Prostate gland (tissue), 2 donors: ENCODE measurements at regions not wholly inside any gene's neighbourhood (a gene's known extent, or its start where the extent isn't known, plus 50 kb on each side); places are given as distances from the start of the nearest gene placed in this dataset.
A peak's percentile ranks its signal among the peaks of the same experiment; 100 is the strongest.

Experiments used
- DNase-seq: peaks from one replicate; pipeline ENCODE4 v3.0.0-alpha.2; 2019; ENCODE audit warnings: low spot score
- H3K27ac ChIP-seq, 2 donors: fragments of 200-600 bp; sonication (generic); 2 replicates each; pipeline ENCODE4 v1.5.1; 2017 to 2019
- H3K27me3 ChIP-seq: fragments of 200-600 bp; sonication (generic); replicated peaks from 2 replicates; pipeline ENCODE4 v1.5.1; 2019; ENCODE audit not compliant: insufficient read depth
- H3K36me3 ChIP-seq, 2 donors: fragments of 200-600 bp; sonication (generic); 1 replicate in 1 of 2; 2 replicates in 1 of 2; pipeline versions ENCODE4 v1.5.1 to v1.8.1; 2017 to 2019
- H3K4me1 ChIP-seq: fragments of 200-600 bp; sonication (generic); replicated peaks from 2 replicates; pipeline ENCODE4 v1.5.1; 2019
- H3K4me3 ChIP-seq, 2 donors: fragments of 200-600 bp; sonication (generic); 2 replicates each; pipeline ENCODE4 v1.5.1; 2017 to 2019
- H3K9me3 ChIP-seq: fragments of 200-600 bp; sonication (generic); 2 replicates; pipeline ENCODE4 v1.5.1; 2017
- POLR2A ChIP-seq: fragments of 450-650 bp; IDR thresholded peaks from one replicate; pipeline ENCODE4 v1.6.1; 2016; ENCODE audit warnings: antibody characterized with exemption, mild to moderate bottlenecking
- POLR2AphosphoS5 ChIP-seq: sonication (generic); formaldehyde crosslinking; IDR thresholded peaks from one replicate; pipeline ENCODE4 v1.6.1; 2017; ENCODE audit warnings: antibody characterized with exemption
- WGBS: methylation state at CpG from one replicate; pipeline ENCODE4 v1.1.5; 2018; 5-methylcytosine and 5-hydroxymethylcytosine counted together
- intact Hi-C: fragments of 100-400 bp; cut with DNase I; formaldehyde crosslinking; loops from one replicate; pipeline ENCODE4 v1.14.2; 2022
- TF ChIP-seq, protein P1 (sequence below), 4 experiments: fragments of 200-600 bp in 2 of 4; fragments of 450-650 bp in 2 of 4; sonication (generic) in 2 of 4; IDR thresholded peaks; 1 replicate in 3 of 4; 2 replicates in 1 of 4; pipeline ENCODE4 v1.5.1; 2016 to 2019; ENCODE audit warnings: antibody characterized with exemption in 4 of 4, mild to moderate bottlenecking in 2 of 4, moderate library complexity in 2 of 4

DNA sequence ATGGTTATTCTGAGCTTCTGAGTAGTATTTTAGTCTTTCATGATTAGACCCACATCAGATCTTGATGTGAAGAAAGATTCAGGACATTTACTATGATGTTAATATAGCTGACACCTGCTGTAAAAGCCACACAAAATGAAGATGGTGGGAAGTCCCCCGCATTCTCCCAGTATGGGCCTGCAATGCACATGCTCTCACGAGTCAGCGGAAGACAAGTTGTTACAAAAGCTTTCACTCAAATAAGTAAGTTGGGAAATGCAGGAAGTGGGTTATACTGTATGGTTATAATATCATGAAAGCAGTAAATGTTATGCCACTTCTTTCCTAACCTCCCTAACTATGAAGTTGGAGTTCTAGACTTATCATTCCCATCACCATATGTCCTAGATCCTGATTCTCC is 171.9 kb downstream of the KLF5 start:
- Histone ChIP-seq H3K9me3 (no peaks in the 10 kb centered on the region), H3K4me3 (no peak overlapping the region), H3K36me3 (no peaks in the 10 kb centered on the region), H3K27me3 (no peaks in the 10 kb centered on the region), H3K27ac (no peak overlapping the region), H3K4me1 (no peaks in the 10 kb centered on the region)
- DNase-seq, result no peak
- intact Hi-C loops, result no loop called here
- TF ChIP-seq, protein P1, sequence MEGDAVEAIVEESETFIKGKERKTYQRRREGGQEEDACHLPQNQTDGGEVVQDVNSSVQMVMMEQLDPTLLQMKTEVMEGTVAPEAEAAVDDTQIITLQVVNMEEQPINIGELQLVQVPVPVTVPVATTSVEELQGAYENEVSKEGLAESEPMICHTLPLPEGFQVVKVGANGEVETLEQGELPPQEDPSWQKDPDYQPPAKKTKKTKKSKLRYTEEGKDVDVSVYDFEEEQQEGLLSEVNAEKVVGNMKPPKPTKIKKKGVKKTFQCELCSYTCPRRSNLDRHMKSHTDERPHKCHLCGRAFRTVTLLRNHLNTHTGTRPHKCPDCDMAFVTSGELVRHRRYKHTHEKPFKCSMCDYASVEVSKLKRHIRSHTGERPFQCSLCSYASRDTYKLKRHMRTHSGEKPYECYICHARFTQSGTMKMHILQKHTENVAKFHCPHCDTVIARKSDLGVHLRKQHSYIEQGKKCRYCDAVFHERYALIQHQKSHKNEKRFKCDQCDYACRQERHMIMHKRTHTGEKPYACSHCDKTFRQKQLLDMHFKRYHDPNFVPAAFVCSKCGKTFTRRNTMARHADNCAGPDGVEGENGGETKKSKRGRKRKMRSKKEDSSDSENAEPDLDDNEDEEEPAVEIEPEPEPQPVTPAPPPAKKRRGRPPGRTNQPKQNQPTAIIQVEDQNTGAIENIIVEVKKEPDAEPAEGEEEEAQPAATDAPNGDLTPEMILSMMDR (IDR thresholded peaks at IDR 0.05), result no peak
- TF ChIP-seq POLR2A (no peak), POLR2AphosphoS5 (no peak)
- 74% methylated on average over 3 of the region's 3 CpGs for WGBS

DNA sequence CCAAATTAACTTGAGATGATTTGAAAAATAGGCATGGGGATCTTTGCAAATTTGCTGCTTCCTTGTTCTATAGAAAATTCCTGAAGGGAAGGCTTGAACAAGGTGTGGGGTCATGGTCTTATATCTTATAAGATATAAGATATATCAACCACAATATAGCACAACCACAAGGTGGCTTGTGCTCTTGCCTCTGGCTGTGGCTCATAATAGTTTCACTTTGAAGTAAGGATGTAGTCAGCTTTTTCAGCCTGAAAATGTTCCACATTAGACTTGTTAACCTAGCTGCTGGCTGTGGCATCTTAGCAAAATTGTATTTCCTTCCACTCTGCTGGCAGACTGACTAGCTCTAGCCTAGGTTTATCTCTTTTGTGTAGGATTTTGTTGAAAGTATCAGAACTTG is 169.7 kb downstream of the KLF5 start:
- no peaks in the 10 kb centered on the region for H3K9me3 ChIP-seq
- TF ChIP-seq POLR2AphosphoS5 (no peak), POLR2A (no peak)
- TF ChIP-seq, protein P1 (IDR thresholded peaks at IDR 0.05), result peak in 1 of 4 experiments; percentile 26
- no peaks in the 10 kb centered on the region for H3K27me3 ChIP-seq
- intact Hi-C loops, result no loop called here
- no peak for DNase-seq
- H3K27ac ChIP-seq, result no peak overlapping the region
- no peaks in the 10 kb centered on the region for H3K36me3 ChIP-seq
- H3K4me1 ChIP-seq, result no peaks in the 10 kb centered on the region
- no peak overlapping the region for H3K4me3 ChIP-seq

DNA sequence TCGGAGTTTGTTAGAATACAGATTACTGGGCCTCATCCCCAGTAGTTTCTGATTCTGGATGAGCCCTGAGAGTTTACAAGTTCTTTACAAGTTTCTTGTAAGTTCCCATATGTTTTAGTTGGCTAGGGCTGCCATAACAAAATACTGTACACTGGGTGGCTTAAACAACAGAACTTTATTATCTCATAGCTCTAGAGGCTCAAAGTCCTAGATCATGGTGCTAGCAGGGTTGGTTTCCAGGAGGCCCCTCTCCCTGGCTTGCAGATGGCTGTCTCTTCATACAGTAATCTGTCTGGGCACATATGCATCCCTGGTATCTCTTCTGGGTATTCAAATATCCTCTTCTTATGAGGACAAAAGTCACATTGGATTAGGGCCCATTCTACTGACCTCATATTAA is 167.2 kb downstream of the KLF5 start:
- intact Hi-C loops, result no loop called here
- no peak for TF ChIP-seq POLR2AphosphoS5
- no peak for TF ChIP-seq POLR2A
- TF ChIP-seq, protein P1 (IDR thresholded peaks at IDR 0.05), result no peak
- 72% methylated on average over 1 of the region's 1 CpG for whole genome bisulfite sequencing

DNA sequence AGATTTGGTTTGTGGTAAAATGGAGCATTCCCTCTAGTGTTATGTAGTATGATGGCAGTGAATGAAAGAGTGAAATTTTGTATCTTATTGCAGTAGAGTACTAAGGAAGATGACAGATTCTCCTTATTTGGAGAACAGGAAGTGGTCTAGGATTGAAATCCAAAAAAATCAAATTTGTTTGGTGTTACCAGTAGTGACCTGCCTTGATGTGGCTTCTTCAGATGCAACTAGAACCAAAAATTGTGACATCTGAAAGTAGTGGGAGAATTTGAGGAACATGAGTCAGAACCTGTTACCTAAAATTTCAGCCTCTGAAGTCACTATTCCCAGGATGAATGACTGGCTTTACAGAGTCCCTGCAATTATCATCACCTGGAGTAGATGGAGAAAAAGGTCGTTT is 165.9 kb downstream of the KLF5 start:
- WGBS, result 77% methylated on average over 1 of the region's 1 CpG
- no peaks in the 10 kb centered on the region for H3K27me3 ChIP-seq
- no peak overlapping the region for H3K27ac ChIP-seq
- no peak overlapping the region for H3K4me3 ChIP-seq
- H3K4me1 ChIP-seq, result no peaks in the 10 kb centered on the region
- no peak for TF ChIP-seq POLR2A
- TF ChIP-seq, protein P1 (IDR thresholded peaks at IDR 0.05), result no peak
- no peak for TF ChIP-seq POLR2AphosphoS5
- no peaks in the 10 kb centered on the region for H3K9me3 ChIP-seq
- intact Hi-C loops, result no loop called here
- no peak for DNase-seq
- H3K36me3 ChIP-seq, result no peaks in the 10 kb centered on the region

More for the DNA sequence above, 167.2 kb downstream of the KLF5 start:
- Histone ChIP-seq H3K27ac (no peak overlapping the region), H3K27me3 (no peaks in the 10 kb centered on the region), H3K4me3 (no peak overlapping the region), H3K9me3 (no peaks in the 10 kb centered on the region), H3K36me3 (no peaks in the 10 kb centered on the region), H3K4me1 (no peaks in the 10 kb centered on the region)
- no peak for DNase-seq

DNA sequence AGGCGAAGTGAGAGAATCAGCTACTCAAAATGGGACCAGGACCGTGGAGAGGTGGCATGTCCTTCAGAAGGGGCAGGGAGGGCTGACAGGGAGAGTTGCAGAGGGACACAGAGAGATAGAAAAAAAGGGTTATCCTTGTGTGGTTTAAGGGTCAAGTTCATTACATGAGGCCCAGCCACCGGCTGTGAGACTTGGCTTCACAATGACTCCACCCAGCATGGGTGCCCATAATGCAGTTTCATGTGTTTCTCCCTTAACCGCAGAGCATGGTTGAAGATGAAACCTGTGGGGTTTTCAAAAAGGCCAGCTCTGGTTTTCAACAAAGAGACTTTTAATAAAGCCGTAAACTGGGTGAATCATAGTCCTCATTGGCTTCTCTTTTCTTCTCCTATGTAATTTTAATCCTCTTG is 164.6 kb downstream of the KLF5 start:
- Histone ChIP-seq H3K4me1 (no peaks in the 10 kb centered on the region), H3K27me3 (no peaks in the 10 kb centered on the region), H3K9me3 (no peaks in the 10 kb centered on the region), H3K4me3 (no peak overlapping the region), H3K27ac (no peak overlapping the region), H3K36me3 (no peaks in the 10 kb centered on the region)
- intact Hi-C loops, result no loop called here
- DNase-seq, result no peak
- TF ChIP-seq POLR2AphosphoS5 (no peak), POLR2A (no peak)
- TF ChIP-seq, protein P1 (IDR thresholded peaks at IDR 0.05), result no peak
- WGBS, result 76% methylated on average over 5 of the region's 5 CpGs
